Left lung (tissue), 4 donors: ENCODE measurements at regions not wholly inside any gene's neighbourhood (a gene's known extent, or its start where the extent isn't known, plus 50 kb on each side); places are given as distances from the start of the nearest gene placed in this dataset.

ENCODE experiments used
- ATAC-seq: fragments of 200-7000 bp; cut with Tn5 transposase; one replicate; pipeline ENCODE4 v1.9.1; 2020; ENCODE audit warnings: moderate library complexity
- DNase-seq, 4 donors: peaks; one replicate each; pipeline ENCODE4 v3.0.0-alpha.2; 2013 to 2020
- H3K27ac ChIP-seq, 2 donors: fragments of 200-600 bp; sonication (generic) in 1 of 2; one replicate each; pipeline versions ENCODE4 v1.5.0 to v1.8.0; 2020 to 2021
- H3K27me3 ChIP-seq, 2 donors: fragments of 200-600 bp; sonication (generic) in 1 of 2; one replicate each; pipeline versions ENCODE4 v1.5.0 to v1.8.0; 2020 to 2021
- H3K36me3 ChIP-seq, 2 donors: fragments of 200-600 bp; sonication (generic) in 1 of 2; one replicate each; pipeline versions ENCODE4 v1.5.0 to v1.8.0; 2020 to 2021
- H3K4me1 ChIP-seq, 2 donors: fragments of 200-600 bp; one replicate each; pipeline ENCODE4 v1.8.0; 2021
- H3K4me3 ChIP-seq, 2 donors: fragments of 200-600 bp; sonication (generic) in 1 of 2; one replicate each; pipeline versions ENCODE4 v1.5.0 to v1.8.0; 2020 to 2021; ENCODE audit warnings: mild to moderate bottlenecking in 1 of 2
- H3K9me3 ChIP-seq, 2 donors: fragments of 200-600 bp; sonication (generic) in 1 of 2; one replicate each; pipeline versions ENCODE4 v1.5.0 to v1.8.0; 2020 to 2021
- intact Hi-C, 2 donors: fragments of 100-400 bp; cut with DNase I; formaldehyde crosslinking; loops; one replicate each; pipeline versions ENCODE4 v1.11.2 to v1.14.2; 2022
- TF ChIP-seq, protein P1 (sequence below), 2 donors: fragments of 200-600 bp; sonication (generic) in 1 of 2; IDR thresholded peaks; one replicate each; pipeline versions ENCODE4 v1.5.0 to v1.8.0; 2021; ENCODE audit warnings: antibody characterized with exemption in 2 of 2
- donor health status: DM: no; HTN: yes; CAD: no.
- donor health status: DM: no; HTN: no; CAD: no.

DNA sequence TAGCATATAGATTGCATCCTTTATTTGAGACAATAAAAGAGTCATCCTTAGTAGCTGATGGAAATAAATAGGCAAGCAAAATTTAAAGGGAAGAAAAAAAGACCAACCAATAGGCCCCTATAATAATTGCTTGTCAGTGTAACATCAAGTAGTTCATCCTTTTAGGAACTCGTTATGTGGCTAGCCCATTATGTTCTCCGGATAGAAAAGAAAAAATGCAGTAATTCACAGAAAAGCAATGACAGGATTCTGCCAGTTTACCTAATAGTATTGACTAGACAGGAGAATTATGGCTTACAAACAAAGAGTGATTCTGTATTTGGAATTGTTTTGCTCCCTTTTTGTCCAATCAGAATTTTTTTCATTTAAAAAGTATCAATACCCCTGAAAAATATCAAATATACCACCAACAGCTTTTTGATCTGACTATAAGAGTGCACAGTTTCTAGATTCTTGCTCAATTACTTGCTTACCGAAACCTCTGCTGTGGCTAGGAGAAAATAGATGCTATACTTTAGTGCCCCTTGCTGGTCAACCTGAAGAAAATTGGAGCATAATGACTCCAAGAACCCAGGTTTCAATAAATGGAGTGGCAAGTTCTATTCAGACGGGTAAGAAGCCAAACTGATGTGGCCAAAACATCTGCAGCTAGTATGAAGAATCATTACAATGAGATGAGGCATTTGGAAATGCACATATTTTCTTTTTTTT lies 91.5 kb upstream of the SASH1 start:
- H3K9me3 ChIP-seq = no peaks in the 10 kb centered on the region
- no peak overlapping the region for H3K27ac ChIP-seq
- TF ChIP-seq, protein P1, sequence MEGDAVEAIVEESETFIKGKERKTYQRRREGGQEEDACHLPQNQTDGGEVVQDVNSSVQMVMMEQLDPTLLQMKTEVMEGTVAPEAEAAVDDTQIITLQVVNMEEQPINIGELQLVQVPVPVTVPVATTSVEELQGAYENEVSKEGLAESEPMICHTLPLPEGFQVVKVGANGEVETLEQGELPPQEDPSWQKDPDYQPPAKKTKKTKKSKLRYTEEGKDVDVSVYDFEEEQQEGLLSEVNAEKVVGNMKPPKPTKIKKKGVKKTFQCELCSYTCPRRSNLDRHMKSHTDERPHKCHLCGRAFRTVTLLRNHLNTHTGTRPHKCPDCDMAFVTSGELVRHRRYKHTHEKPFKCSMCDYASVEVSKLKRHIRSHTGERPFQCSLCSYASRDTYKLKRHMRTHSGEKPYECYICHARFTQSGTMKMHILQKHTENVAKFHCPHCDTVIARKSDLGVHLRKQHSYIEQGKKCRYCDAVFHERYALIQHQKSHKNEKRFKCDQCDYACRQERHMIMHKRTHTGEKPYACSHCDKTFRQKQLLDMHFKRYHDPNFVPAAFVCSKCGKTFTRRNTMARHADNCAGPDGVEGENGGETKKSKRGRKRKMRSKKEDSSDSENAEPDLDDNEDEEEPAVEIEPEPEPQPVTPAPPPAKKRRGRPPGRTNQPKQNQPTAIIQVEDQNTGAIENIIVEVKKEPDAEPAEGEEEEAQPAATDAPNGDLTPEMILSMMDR (IDR thresholded peaks at IDR 0.05) = peak in 1 of 2 donors; percentile 26
- H3K36me3 ChIP-seq = no peaks in the 10 kb centered on the region
- DNase-seq (peak in 1 of 4 donors; percentile 50), ATAC-seq (peak; percentile 91)
- no peaks in the 10 kb centered on the region for H3K4me1 ChIP-seq
- H3K27me3 ChIP-seq = no peaks in the 10 kb centered on the region
- H3K4me3 ChIP-seq = no peak overlapping the region
- intact Hi-C loops = no loop called here

DNA sequence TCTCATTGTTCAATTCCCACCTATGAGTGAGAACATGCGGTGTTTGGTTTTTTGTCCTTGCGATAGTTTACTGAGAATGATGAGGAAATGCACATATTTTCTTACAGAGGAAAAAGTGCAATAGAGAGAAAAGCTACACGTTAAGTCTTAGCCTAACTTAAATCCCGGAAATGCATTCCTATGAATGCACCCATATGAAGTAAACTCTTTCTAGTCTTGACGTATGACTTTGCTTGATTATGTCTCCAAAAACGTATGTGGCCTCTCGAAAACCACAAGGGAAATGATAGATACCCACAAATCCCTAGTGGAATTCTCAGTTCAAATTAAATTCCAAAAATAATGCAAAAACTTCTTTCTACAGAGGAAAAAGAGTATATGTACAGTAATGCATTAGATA lies 90.7 kb upstream of the SASH1 start:
- Histone ChIP-seq H3K4me3 (no peak overlapping the region), H3K9me3 (no peaks in the 10 kb centered on the region), H3K4me1 (no peaks in the 10 kb centered on the region), H3K27me3 (no peaks in the 10 kb centered on the region), H3K36me3 (no peaks in the 10 kb centered on the region), H3K27ac (no peak overlapping the region)
- DNase-seq (no peak), ATAC-seq (no peak)
- TF ChIP-seq, protein P1 (IDR thresholded peaks at IDR 0.05) = no peak
- intact Hi-C loops = no loop called here

DNA sequence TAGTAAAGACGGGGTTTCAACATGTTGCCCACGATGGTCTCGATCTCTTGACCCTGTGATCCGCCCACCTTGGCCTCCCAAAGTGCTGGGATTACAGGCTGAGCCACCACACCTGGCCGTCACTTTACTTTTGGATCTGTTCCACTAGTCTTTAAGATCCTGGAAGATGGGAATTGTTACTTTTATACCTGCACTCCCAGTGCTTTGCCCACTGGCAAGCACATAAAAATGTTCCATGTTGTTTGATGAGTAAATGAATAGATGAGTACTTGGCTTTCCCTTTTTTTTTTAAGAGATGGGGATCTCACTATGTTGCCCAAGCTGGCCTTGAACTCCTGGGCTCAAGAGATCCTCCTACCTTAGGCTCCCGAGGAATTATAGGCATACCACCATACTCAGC lies 84.8 kb upstream of the SASH1 start:
- intact Hi-C loops = no loop called here

DNA sequence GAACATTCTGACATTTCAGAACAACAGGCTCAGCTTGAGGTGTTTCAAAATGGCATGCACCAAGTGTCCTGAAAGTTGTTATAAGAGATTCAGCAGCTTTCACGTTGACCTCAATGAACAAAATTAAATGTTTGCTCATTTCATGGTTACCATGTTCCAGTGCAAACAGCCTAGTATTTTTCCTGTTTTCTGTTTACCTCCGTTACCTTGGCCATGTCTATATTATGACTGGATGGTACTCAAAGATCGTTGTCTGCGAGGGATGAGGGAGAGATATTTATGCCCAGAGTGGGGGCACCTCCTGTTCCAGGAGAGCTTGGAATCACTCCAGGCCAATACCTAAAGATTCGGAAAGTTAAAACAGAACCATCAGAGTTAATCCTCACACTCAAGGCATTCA lies 83.8 kb upstream of the SASH1 start:
- Histone ChIP-seq H3K36me3 (no peaks in the 10 kb centered on the region), H3K4me1 (no peaks in the 10 kb centered on the region), H3K27ac (no peak overlapping the region), H3K27me3 (no peaks in the 10 kb centered on the region), H3K4me3 (no peak overlapping the region), H3K9me3 (no peaks in the 10 kb centered on the region)
- intact Hi-C loops = no loop called here
- no peak for ATAC-seq
- no peak for DNase-seq
- TF ChIP-seq, protein P1 (IDR thresholded peaks at IDR 0.05) = no peak

More for the DNA sequence above, 84.8 kb upstream of the SASH1 start:
- H3K36me3 ChIP-seq = no peaks in the 10 kb centered on the region
- H3K4me1 ChIP-seq = no peaks in the 10 kb centered on the region
- H3K27ac ChIP-seq = no peak overlapping the region
- TF ChIP-seq, protein P1 (IDR thresholded peaks at IDR 0.05) = no peak
- no peak for ATAC-seq
- H3K27me3 ChIP-seq = no peaks in the 10 kb centered on the region
- DNase-seq = no peak
- no peaks in the 10 kb centered on the region for H3K9me3 ChIP-seq
- no peak overlapping the region for H3K4me3 ChIP-seq

DNA sequence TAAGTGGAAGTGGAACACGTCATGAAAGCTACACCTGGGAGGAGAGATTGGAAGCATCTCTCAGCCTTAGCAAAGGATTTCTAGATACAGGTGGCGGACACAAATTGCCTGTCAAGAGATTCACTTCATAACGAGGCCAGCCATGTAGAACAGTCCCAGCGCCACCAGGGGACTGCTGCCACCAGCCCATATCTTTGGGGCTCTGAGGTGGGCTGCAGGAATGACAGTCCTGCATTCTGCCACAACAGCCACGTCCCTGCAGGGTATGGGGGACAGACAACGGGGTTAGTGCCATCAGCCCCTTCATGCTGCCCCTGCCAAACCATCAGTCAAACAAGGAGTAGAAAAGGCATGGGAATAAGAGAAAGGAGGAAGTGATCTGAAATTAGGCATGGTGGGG lies 81.2 kb upstream of the SASH1 start:
- DNase-seq (no peak), ATAC-seq (no peak)
- intact Hi-C loops = no loop called here
- Histone ChIP-seq H3K36me3 (no peaks in the 10 kb centered on the region), H3K9me3 (no peaks in the 10 kb centered on the region), H3K4me3 (no peak overlapping the region), H3K27ac (no peak overlapping the region), H3K27me3 (no peaks in the 10 kb centered on the region), H3K4me1 (no peaks in the 10 kb centered on the region)
- TF ChIP-seq, protein P1 (IDR thresholded peaks at IDR 0.05) = no peak
